WTC11 (cell line): ENCODE measurements at regions not wholly inside any gene's neighbourhood (a gene's known extent, or its start where the extent isn't known, plus 50 kb on each side); places are given as distances from the start of the nearest gene placed in this dataset.

ENCODE experiments used
- ATF1 ChIP-seq: sonication (generic); formaldehyde crosslinking; IDR thresholded peaks from 2 replicates; pipeline ENCODE4 v1.8.1; 2023; ENCODE audit warnings: mild to moderate bottlenecking, moderate library complexity, missing genetic modification reagents
- CTCF ChIP-seq: fragments of 200-600 bp; IDR thresholded peaks from 2 replicates; pipeline ENCODE4 v1.8.0; 2022; ENCODE audit warnings: antibody characterized with exemption
- ESRRA ChIP-seq: sonication (generic); formaldehyde crosslinking; IDR thresholded peaks from 2 replicates; pipeline ENCODE4 v1.8.1; 2022; ENCODE audit warnings: mild to moderate bottlenecking, missing genetic modification reagents, borderline replicate concordance
- SMAD4 ChIP-seq: sonication (generic); formaldehyde crosslinking; IDR thresholded peaks from 2 replicates; pipeline ENCODE4 v1.8.0; 2022; ENCODE audit warnings: mild to moderate bottlenecking, missing genetic modification reagents
- USF2 ChIP-seq: sonication (generic); formaldehyde crosslinking; IDR thresholded peaks from 2 replicates; pipeline ENCODE4 v1.8.1; 2023; ENCODE audit warnings: mild to moderate bottlenecking, missing genetic modification reagents, moderate library complexity
- ZNF396 ChIP-seq: fragments of 250-450 bp; sonication (Bioruptor Pico); IDR thresholded peaks from 2 replicates; pipeline ENCODE4 v1.8.0; 2021; ENCODE audit warnings: mild to moderate bottlenecking, moderate library complexity, borderline replicate concordance

- no peak for TF ChIP-seq CTCF
- no peak for TF ChIP-seq ESRRA (CRISPR knock-in tag)
- no peak for TF ChIP-seq USF2 (CRISPR knock-in tag)
- TF ChIP-seq ATF1 (CRISPR knock-in tag): no peak
- no peak for TF ChIP-seq ZNF396 (CRISPR knock-in tag)
- no peak for TF ChIP-seq SMAD4 (CRISPR knock-in tag)
Observed at GRCh38 chr20:55186228-55186627, 710.8 kb downstream of the DOK5 start.
